GM12878 (cell line): ENCODE measurements at regions not wholly inside any gene's neighbourhood (a gene's known extent, or its start where the extent isn't known, plus 50 kb on each side); places are given as distances from the start of the nearest gene placed in this dataset.

ENCODE experiments used
- CBFB ChIP-seq: IDR thresholded peaks from 2 replicates; pipeline ENCODE4 v1.6.1; 2016; ENCODE audit warnings: antibody characterized with exemption, low read depth
- POLR2A ChIP-seq: IDR thresholded peaks from 2 replicates; pipeline ENCODE4 v1.6.1; 2011; ENCODE audit warnings: low read depth, mild to moderate bottlenecking, low read length
- SRF ChIP-seq, 2 experiments: IDR thresholded peaks; 2 replicates each; pipeline ENCODE4 v1.6.1; 2011; ENCODE audit warnings: low read depth in 2 of 2, low read length in 2 of 2, mild to moderate bottlenecking in 1 of 2, moderate library complexity in 1 of 2
- TF ChIP-seq, protein P1 (sequence below), 3 experiments: IDR thresholded peaks in 2 of 3; conservative IDR thresholded peaks in 1 of 3; 2 replicates each; pipeline ENCODE4 v1.5.1; 2011; ENCODE audit warnings: low read depth in 3 of 3, low read length in 3 of 3, mild to moderate bottlenecking in 3 of 3, control low read depth in 2 of 3, moderate library complexity in 2 of 3, inconsistent platforms in 1 of 3, mixed read lengths in 1 of 3; ENCODE audit not compliant: control insufficient read depth in 2 of 3, insufficient read depth in 1 of 3; ENCODE audit errors: extremely low read depth in 1 of 3

DNA sequence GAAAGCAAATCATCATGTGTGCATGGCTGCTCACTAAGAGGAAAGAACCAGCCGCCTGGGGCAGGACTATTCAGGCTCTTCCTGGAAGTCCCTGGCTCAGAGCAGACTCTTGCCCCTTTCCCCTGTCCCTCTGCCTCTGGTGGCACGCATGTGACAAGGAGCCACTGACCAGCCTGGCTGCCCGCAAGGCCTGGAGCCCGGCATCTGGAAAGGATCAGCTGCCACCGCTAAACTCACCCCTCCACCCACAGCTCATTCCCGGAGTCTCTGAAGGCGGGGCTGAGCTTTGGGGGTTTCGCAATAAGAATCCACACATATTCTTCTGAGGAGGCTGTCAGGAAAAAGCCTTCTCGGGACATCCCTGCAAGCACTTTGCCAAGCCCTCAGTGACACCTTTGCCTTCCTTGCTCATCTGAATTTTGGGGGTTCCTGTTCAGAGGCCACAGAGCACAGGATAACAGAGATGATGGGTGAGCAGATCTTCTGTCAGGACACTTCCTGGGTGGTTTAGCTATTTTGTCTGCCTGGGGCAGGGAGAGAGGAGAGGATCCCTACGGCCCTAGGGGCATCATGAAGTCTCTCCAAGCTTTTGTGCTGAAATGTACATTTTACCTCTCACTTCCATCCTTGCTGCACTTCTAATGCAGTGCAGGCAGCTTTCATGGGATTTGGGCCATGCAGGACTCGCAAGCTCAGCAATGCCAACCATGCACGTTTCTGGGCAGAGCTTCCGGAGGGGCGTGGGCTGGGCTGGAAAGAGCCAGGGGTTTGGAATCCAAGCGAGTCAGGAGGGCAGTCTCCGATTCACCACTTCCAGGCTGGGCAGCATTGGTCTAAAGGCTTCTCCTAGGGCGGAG, 124.8 kb upstream of the MAP1LC3B2 start:
- no peak for TF ChIP-seq POLR2A
- no peak for TF ChIP-seq SRF (IDR thresholded peaks at IDR 0.05; ENCODE audit: low read depth in 2 of 2, low read length in 2 of 2)
- no peak for TF ChIP-seq CBFB
- TF ChIP-seq, protein P1, sequence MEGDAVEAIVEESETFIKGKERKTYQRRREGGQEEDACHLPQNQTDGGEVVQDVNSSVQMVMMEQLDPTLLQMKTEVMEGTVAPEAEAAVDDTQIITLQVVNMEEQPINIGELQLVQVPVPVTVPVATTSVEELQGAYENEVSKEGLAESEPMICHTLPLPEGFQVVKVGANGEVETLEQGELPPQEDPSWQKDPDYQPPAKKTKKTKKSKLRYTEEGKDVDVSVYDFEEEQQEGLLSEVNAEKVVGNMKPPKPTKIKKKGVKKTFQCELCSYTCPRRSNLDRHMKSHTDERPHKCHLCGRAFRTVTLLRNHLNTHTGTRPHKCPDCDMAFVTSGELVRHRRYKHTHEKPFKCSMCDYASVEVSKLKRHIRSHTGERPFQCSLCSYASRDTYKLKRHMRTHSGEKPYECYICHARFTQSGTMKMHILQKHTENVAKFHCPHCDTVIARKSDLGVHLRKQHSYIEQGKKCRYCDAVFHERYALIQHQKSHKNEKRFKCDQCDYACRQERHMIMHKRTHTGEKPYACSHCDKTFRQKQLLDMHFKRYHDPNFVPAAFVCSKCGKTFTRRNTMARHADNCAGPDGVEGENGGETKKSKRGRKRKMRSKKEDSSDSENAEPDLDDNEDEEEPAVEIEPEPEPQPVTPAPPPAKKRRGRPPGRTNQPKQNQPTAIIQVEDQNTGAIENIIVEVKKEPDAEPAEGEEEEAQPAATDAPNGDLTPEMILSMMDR (IDR thresholded peaks at IDR 0.05 in 2 of 3, conservative IDR thresholded peaks at IDR 0.05 in 1 of 3; ENCODE audit: control insufficient read depth in 2 of 3, extremely low read depth in 1 of 3, insufficient read depth in 1 of 3, low read depth in 3 of 3, low read length in 3 of 3): no peak
